Chondrocyte (in vitro differentiated cells): ENCODE measurements at regions not wholly inside any gene's neighbourhood (a gene's known extent, or its start where the extent isn't known, plus 50 kb on each side); places are given as distances from the start of the nearest gene placed in this dataset.
"Not testable (repeated sequence)": the region's sequence is repeated elsewhere in the genome, so short reads cannot be mapped to it uniquely, and the experiment has no call there.

ENCODE experiments used
- DNase-seq: peaks from one replicate; pipeline ENCODE4 v3.0.0; 2021; ENCODE audit warnings: mixed read lengths, low spot score
- H3K27ac Mint-ChIP-seq: one replicate; pipeline ENCODE4 v1.8.0; 2021; ENCODE audit warnings: mild to moderate bottlenecking, moderate library complexity, mixed read lengths; ENCODE audit not compliant: unreplicated experiment
- H3K27me3 Mint-ChIP-seq: 2 replicates; pipeline ENCODE4 v1.8.0; 2021; ENCODE audit warnings: low read depth, mixed read lengths
- H3K36me3 Mint-ChIP-seq: 2 replicates; pipeline ENCODE4 v1.8.0; 2021; ENCODE audit warnings: low read depth, mixed read lengths
- H3K4me1 Mint-ChIP-seq: 2 replicates; pipeline ENCODE4 v1.8.0; 2021; ENCODE audit warnings: low read depth, mild to moderate bottlenecking, mixed read lengths
- H3K4me3 Mint-ChIP-seq: one replicate; pipeline ENCODE4 v1.8.0; 2021; ENCODE audit warnings: mild to moderate bottlenecking, moderate library complexity, mixed read lengths; ENCODE audit not compliant: unreplicated experiment
- H3K9me3 Mint-ChIP-seq: 2 replicates; pipeline ENCODE4 v1.8.0; 2021; ENCODE audit warnings: low read depth, mixed read lengths
- TF ChIP-seq, protein P1 (sequence below): fragments of 200-600 bp; sonication (generic); IDR thresholded peaks from 2 replicates; pipeline ENCODE4 v1.5.0; 2021; ENCODE audit warnings: antibody characterized with exemption, mild to moderate bottlenecking, moderate library complexity

DNA sequence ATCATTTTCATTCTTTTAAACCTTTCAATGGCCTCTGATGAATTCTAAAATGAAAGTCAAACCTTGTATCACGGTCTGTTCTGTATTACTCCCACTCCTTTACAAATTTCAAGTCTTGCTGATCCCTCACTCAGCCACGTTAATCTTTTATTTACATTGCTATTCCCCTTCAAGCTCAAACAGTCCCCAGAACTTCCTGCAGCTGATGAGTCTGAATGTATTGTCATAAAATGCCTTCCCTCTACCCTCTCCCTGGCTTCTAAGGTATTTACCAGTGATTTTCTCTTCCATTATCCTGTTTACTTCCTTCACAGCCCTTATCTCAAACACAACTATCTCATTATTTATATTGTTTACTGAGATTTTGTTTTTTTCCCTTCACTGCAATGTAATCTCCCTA lies 562.3 kb upstream of the C9orf72 start:
- H3K9me3 Mint-ChIP-seq = no peaks in the 10 kb centered on the region
- H3K4me3 Mint-ChIP-seq = no peak overlapping the region
- peaks cover 6% of the 10 kb centered on the region for H3K27me3 Mint-ChIP-seq
- no peak overlapping the region for H3K27ac Mint-ChIP-seq
- no peaks in the 10 kb centered on the region for H3K4me1 Mint-ChIP-seq
- TF ChIP-seq, protein P1, sequence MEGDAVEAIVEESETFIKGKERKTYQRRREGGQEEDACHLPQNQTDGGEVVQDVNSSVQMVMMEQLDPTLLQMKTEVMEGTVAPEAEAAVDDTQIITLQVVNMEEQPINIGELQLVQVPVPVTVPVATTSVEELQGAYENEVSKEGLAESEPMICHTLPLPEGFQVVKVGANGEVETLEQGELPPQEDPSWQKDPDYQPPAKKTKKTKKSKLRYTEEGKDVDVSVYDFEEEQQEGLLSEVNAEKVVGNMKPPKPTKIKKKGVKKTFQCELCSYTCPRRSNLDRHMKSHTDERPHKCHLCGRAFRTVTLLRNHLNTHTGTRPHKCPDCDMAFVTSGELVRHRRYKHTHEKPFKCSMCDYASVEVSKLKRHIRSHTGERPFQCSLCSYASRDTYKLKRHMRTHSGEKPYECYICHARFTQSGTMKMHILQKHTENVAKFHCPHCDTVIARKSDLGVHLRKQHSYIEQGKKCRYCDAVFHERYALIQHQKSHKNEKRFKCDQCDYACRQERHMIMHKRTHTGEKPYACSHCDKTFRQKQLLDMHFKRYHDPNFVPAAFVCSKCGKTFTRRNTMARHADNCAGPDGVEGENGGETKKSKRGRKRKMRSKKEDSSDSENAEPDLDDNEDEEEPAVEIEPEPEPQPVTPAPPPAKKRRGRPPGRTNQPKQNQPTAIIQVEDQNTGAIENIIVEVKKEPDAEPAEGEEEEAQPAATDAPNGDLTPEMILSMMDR = no peak
- no peaks in the 10 kb centered on the region for H3K36me3 Mint-ChIP-seq
- no peak for DNase-seq

DNA sequence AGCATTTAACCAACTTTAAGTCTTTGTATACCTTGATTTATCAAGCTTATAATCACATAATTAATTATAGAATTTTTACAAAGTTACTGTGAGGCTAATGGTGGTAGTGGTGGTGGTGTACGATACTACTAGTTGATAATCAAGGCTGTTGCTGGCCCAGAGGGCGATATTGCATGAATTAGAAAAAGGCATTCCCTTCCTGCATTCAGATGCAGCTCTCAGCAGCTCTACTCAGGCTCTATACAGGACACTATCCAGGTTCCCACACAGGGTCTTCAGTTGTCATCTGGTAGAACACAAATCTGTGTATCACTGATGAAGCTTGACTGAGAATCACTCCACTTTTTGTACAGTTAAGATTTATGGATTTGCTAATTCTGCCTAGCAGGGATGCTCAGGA lies 562.8 kb upstream of the C9orf72 start:
- H3K4me1 Mint-ChIP-seq = no peaks in the 10 kb centered on the region
- no peaks in the 10 kb centered on the region for H3K36me3 Mint-ChIP-seq
- peaks cover 6% of the 10 kb centered on the region for H3K27me3 Mint-ChIP-seq
- no peak overlapping the region for H3K4me3 Mint-ChIP-seq
- TF ChIP-seq, protein P1 = no peak
- H3K9me3 Mint-ChIP-seq = no peaks in the 10 kb centered on the region
- no peak overlapping the region for H3K27ac Mint-ChIP-seq
- DNase-seq = no peak

DNA sequence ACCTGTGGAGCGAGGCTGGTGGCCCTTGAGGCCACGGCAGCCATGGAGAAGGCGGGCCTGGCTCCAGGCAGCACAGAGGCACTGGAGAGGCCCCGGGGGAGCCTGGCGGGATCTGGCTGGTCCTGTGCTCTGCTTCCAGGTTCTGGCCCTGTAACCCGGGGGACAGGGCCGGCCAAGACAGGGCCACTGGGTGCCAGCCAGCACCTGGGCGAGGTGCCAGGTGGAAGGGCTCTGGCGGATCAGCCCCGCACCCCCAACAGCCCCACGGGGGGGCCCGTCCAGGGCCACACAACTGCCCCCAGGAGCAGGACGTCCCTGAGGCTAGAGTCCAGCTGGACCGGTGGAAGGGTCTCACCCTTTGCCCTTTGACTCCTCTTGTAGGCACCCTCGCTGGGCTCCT lies 574.1 kb upstream of the C9orf72 start:
- not testable (repeated sequence) for H3K4me1 Mint-ChIP-seq, H3K27me3 Mint-ChIP-seq, H3K9me3 Mint-ChIP-seq, H3K4me3 Mint-ChIP-seq, DNase-seq, H3K36me3 Mint-ChIP-seq, H3K27ac Mint-ChIP-seq

DNA sequence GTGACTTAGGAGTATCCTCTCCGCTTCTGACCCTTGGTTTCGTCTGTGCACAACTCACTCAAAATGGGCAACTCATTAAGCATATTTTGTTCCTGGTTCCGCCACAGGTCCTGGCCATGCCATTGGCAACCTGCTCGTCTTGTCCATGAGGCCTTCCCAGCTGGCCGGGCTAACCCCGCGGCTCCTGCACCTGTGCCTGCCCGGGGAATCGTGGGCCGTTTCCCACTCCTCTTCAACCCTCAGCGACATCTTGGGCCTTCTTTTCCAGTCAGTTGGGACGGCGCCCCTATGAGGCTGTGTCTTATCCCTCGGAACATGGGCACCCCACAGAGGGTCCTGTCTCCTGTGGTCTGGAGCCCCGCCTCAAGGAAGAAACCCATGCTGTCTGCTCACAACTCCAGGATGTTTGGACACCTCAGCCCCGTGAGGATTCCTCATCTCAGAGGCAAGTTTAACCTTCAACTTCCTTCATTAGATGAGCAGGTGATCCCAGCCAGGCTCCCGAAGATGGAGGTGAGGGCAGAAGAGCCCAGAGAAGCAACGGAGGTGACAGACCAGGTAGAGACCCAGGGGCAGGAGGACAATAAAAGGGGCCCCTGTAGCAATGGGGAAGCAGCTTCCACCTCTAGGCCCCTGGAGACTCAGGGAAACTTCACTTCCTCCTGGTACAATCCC lies 574.8 kb upstream of the C9orf72 start:
- not testable (repeated sequence) for H3K27me3 Mint-ChIP-seq, H3K9me3 Mint-ChIP-seq, H3K4me1 Mint-ChIP-seq, H3K27ac Mint-ChIP-seq, H3K36me3 Mint-ChIP-seq, DNase-seq, H3K4me3 Mint-ChIP-seq

DNA sequence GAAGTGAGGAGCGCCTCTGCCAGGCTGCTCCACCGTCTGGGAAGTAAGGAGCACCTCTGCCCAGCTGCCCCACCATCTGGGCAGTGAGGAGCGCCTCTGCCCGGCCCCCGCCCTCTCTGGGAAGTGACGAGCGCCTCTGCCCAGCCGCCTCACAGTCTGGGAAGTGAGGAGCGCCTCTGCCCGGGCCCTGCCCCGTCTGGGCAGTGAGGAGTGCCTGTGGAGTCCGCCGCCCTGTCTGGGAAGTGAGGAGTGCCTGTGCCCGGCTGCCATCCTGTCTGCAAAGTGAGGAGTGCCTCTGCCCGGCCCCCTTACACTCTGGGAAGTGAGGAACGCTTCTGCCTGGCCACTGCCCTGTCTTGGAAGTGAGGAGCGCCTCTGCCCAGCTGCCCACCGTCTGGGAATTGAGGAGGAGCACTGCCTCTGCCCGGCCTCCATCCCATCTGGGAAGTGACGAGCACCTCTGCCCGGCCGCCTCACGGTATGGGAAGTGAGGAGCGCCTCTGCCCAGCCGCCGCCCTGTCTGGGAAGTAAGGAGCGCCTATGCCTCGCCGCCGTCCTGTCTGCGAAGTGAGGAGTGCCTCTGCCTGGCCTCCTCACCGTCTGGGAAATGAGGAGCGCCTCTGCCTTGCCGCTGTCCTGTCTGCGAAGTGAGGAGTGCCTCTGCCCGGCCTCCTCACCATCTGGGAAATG lies 576.2 kb upstream of the C9orf72 start:
- H3K4me3 Mint-ChIP-seq, H3K4me1 Mint-ChIP-seq, H3K9me3 Mint-ChIP-seq, H3K27ac Mint-ChIP-seq, H3K27me3 Mint-ChIP-seq, H3K36me3 Mint-ChIP-seq: not testable (repeated sequence)
- DNase-seq = peak; percentile 82

DNA sequence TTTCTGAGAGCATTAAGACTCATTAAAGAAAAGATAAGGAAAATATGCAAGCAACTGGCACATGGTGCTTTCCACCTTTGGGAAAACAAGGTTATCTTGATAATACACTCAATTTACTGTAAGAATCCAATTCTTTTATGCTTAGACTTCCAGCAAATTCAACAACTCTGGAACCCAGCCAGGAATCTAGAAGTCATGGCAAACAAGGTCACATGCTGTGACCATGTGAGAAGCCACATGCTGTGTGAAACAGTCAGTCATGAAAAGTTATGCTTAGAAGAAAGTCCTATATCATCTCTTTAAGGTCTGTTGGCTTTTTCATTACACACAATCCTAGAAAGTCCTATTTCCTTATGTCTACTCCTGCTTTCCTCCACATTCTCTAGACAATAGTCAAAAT lies 581.8 kb upstream of the C9orf72 start:
- Mint-ChIP-seq H3K4me1 (no peaks in the 10 kb centered on the region), H3K36me3 (no peaks in the 10 kb centered on the region), H3K9me3 (peaks cover 7% of the 10 kb centered on the region), H3K27me3 (no peaks in the 10 kb centered on the region), H3K27ac (no peak overlapping the region), H3K4me3 (no peak overlapping the region)
- DNase-seq = no peak
- TF ChIP-seq, protein P1 = no peak

DNA sequence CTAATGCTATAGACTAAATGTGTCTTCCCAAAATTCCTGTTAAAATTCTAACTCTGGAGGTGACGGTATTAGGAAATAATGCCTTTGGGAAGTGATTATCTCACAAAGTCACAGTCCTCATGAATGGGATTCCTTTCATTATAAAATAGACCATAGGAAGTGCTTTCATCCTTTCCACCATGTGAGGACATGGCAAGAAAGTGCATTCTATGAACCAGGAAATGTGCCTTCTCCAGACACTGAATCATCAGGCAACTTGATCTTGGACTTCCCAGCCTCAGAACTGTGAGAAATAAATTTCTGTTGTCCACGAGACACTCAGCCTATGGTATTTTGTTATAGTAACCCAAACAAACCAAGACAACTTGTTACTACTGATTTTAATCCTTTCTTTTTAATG lies 582.4 kb upstream of the C9orf72 start:
- no peak for DNase-seq
- H3K27ac Mint-ChIP-seq = no peak overlapping the region
- H3K36me3 Mint-ChIP-seq = no peaks in the 10 kb centered on the region
- no peaks in the 10 kb centered on the region for H3K27me3 Mint-ChIP-seq
- TF ChIP-seq, protein P1 = no peak
- H3K4me1 Mint-ChIP-seq = no peaks in the 10 kb centered on the region
- no peak overlapping the region for H3K4me3 Mint-ChIP-seq
- peaks cover 2% of the 10 kb centered on the region for H3K9me3 Mint-ChIP-seq
